ENCODE measurements at regions not wholly inside any gene's neighbourhood (a gene's known extent, or its start where the extent isn't known, plus 50 kb on each side); places are given as distances from the start of the nearest gene placed in this dataset.

GRCh38 chr3:43894176-43895049, 203.7 kb downstream of the ABHD5 start:
- Mint-ChIP-seq H3K36me3 (ENCODE audit: low read depth) (no peaks in the 10 kb centered on the region), H3K27me3 (ENCODE audit: low read depth) (peaks cover 44% of the 10 kb centered on the region), H3K4me1 (peaks cover 17% of the 10 kb centered on the region), H3K27ac (peak overlapping the region; percentile 44 to 82 (median 50)), H3K4me3 (peak overlapping the region; percentile 74 to 81 (median 80)), H3K9me3 (no peaks in the 10 kb centered on the region)
- no peak for TF ChIP-seq CTCF (IDR thresholded peaks at IDR 0.05; ENCODE audit: unreplicated experiment in 3 of 3)

- H3K4me3 Mint-ChIP-seq = peak overlapping the region; percentile 22 to 38 (median 36)
- H3K36me3 Mint-ChIP-seq (ENCODE audit: low read depth) = no peaks in the 10 kb centered on the region
- peaks cover 2% of the 10 kb centered on the region for H3K9me3 Mint-ChIP-seq
- H3K27me3 Mint-ChIP-seq (ENCODE audit: low read depth) = peaks cover 33% of the 10 kb centered on the region
- H3K27ac Mint-ChIP-seq = no peak overlapping the region
- TF ChIP-seq CTCF (IDR thresholded peaks at IDR 0.05; ENCODE audit: unreplicated experiment in 3 of 3) = no peak
- H3K4me1 Mint-ChIP-seq = peaks cover 17% of the 10 kb centered on the region
Observed at GRCh38 chr3:43895573-43895972, 204.8 kb downstream of the ABHD5 start.

GRCh38 chr3:43902415-43902814, 211.7 kb downstream of the ABHD5 start:
- TF ChIP-seq CTCF (IDR thresholded peaks at IDR 0.05; ENCODE audit: unreplicated experiment in 3 of 3) = no peak
- Mint-ChIP-seq H3K27ac (no peak overlapping the region), H3K27me3 (ENCODE audit: low read depth) (peaks cover 15% of the 10 kb centered on the region), H3K4me3 (no peak overlapping the region), H3K36me3 (ENCODE audit: low read depth) (no peaks in the 10 kb centered on the region), H3K4me1 (no peaks in the 10 kb centered on the region), H3K9me3 (peaks cover 2% of the 10 kb centered on the region)

GRCh38 chr3:43905157-43905556, 214.4 kb downstream of the ABHD5 start:
- Mint-ChIP-seq H3K27me3 (ENCODE audit: low read depth) (peaks cover 15% of the 10 kb centered on the region), H3K9me3 (peaks cover 2% of the 10 kb centered on the region), H3K36me3 (ENCODE audit: low read depth) (no peaks in the 10 kb centered on the region), H3K4me3 (no peak overlapping the region), H3K27ac (no peak overlapping the region), H3K4me1 (no peaks in the 10 kb centered on the region)
- no peak for TF ChIP-seq CTCF (IDR thresholded peaks at IDR 0.05; ENCODE audit: unreplicated experiment in 3 of 3)

- no peaks in the 10 kb centered on the region for H3K36me3 Mint-ChIP-seq (ENCODE audit: low read depth)
- H3K27ac Mint-ChIP-seq = no peak overlapping the region
- no peaks in the 10 kb centered on the region for H3K9me3 Mint-ChIP-seq
- no peak for TF ChIP-seq CTCF (IDR thresholded peaks at IDR 0.05; ENCODE audit: unreplicated experiment in 3 of 3)
- H3K4me3 Mint-ChIP-seq = no peak overlapping the region
- H3K27me3 Mint-ChIP-seq (ENCODE audit: low read depth) = peaks cover 15% of the 10 kb centered on the region
- H3K4me1 Mint-ChIP-seq = no peaks in the 10 kb centered on the region
Observed at GRCh38 chr3:43906849-43907507, 216.2 kb downstream of the ABHD5 start.
